ENCODE measurements at regions not wholly inside any gene's neighbourhood (a gene's known extent, or its start where the extent isn't known, plus 50 kb on each side); places are given as distances from the start of the nearest gene placed in this dataset.

DNA sequence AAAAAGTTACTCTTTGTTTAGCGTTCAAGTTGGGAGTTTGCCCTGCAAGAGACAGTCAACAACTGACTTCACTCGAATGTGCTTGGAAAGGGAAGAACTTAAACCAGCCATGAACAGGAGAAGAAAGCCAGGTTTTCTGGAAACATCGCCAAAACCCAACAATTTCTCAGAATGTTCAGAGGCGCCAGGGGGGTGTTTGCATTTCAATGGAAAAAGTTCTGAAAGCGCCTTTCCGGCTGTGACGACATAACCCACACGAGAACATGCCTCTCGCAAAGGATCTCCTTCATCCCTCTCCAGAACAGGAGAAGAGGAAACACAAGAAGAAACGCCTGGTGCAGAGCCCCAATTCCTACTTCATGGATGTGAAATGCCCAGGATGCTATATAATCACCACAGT, 78.1 kb upstream of the ADGRA3 start:
- no peaks in the 10 kb centered on the region for H3K9me3 ChIP-seq
- H3K27me3 ChIP-seq (ENCODE audit: insufficient read depth): no peaks in the 10 kb centered on the region
- H2AFZ ChIP-seq (ENCODE audit: low read depth): no peak overlapping the region
- WGBS (ENCODE audit: low lambda C conversion rate): 66% methylated on average over 9 of the region's 10 CpGs
- ChIA-PET POLR2A (no interaction called here), CTCF (no interaction called here)
- no peaks in the 10 kb centered on the region for H3F3A ChIP-seq (replicated peaks; ENCODE audit: insufficient read depth)
- H3K4me2 ChIP-seq: no peak overlapping the region
- H3K79me2 ChIP-seq (ENCODE audit: insufficient read depth): no peaks in the 10 kb centered on the region
- no peaks in the 10 kb centered on the region for H4K20me1 ChIP-seq (ENCODE audit: insufficient read depth)
- no peak overlapping the region for H3K4me3 ChIP-seq (ENCODE audit: low read depth in 2 of 2, low read length in 1 of 2)
- no peak overlapping the region for H3K9ac ChIP-seq
- no peak overlapping the region for H3K27ac ChIP-seq (ENCODE audit: low read depth in 2 of 2, low read length in 1 of 2)
- TF ChIP-seq RFX5 (IDR thresholded peaks at IDR 0.05; ENCODE audit: low read length) (no peak), POLR2AphosphoS5 (IDR thresholded peaks at IDR 0.05; ENCODE audit: low read depth, low read length) (no peak), RXRA (IDR thresholded peaks at IDR 0.05; ENCODE audit: borderline replicate concordance, low read depth) (no peak)
- H3K36me3 ChIP-seq (replicated peaks in 1 of 2; ENCODE audit: control insufficient read depth in 1 of 2, insufficient read depth in 2 of 2, low read length in 1 of 2): no peaks in the 10 kb centered on the region
- H3K9me2 ChIP-seq: no peaks in the 10 kb centered on the region
- H3K4me1 ChIP-seq (ENCODE audit: control insufficient read depth in 1 of 2, insufficient read depth in 2 of 2, low read depth in 1 of 2, low read length in 1 of 2): peaks cover 0 to 3% of the 10 kb centered on the region in 2 experiments; a peak in 2 of 4 replicates
- no peak for DNase-seq

DNA sequence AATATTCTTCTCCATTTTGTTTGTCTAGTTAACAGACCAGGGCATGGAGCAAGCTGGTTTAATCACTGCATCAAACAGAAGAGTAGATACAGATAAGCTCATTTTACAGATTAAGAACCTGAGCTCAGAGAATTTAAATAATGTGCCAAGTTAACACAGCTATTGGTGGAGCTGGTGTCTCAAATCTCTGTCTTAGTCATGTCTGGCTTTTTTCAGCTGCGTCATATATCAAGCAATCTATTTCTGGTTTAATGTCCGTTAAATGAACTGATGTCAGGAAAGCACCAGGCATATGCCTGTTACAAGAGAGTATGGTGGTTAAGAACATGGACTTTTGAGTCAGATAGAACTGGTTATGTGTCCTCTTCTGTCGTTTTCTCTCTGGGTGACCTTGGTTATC, 79.8 kb upstream of the ADGRA3 start:
- CTCF ChIA-PET: interaction anchor here (1.1 to 1.2 kb wide), 2 partner anchors 12 to 206 kb away, joined by 4 read pairs; no protein-coding TSS in a partner anchor
- Histone ChIP-seq H2AFZ (ENCODE audit: low read depth) (no peak overlapping the region), H3K9ac (no peak overlapping the region), H3F3A (replicated peaks; ENCODE audit: insufficient read depth) (no peaks in the 10 kb centered on the region), H3K79me2 (ENCODE audit: insufficient read depth) (no peaks in the 10 kb centered on the region), H3K9me2 (no peaks in the 10 kb centered on the region), H3K27me3 (ENCODE audit: insufficient read depth) (no peaks in the 10 kb centered on the region), H4K20me1 (ENCODE audit: insufficient read depth) (no peaks in the 10 kb centered on the region), H3K4me3 (ENCODE audit: low read depth in 2 of 2, low read length in 1 of 2) (no peak overlapping the region), H3K27ac (ENCODE audit: low read depth in 2 of 2, low read length in 1 of 2) (no peak overlapping the region), H3K4me2 (no peak overlapping the region), H3K9me3 (no peaks in the 10 kb centered on the region), H3K36me3 (replicated peaks in 1 of 2; ENCODE audit: control insufficient read depth in 1 of 2, insufficient read depth in 2 of 2, low read length in 1 of 2) (no peaks in the 10 kb centered on the region), H3K4me1 (ENCODE audit: control insufficient read depth in 1 of 2, insufficient read depth in 2 of 2, low read depth in 1 of 2, low read length in 1 of 2) (peaks cover 0 to 3% of the 10 kb centered on the region in 2 experiments; a peak in 2 of 4 replicates)
- WGBS (ENCODE audit: low lambda C conversion rate): 3% methylated on average over 3 of the region's 3 CpGs
- POLR2A ChIA-PET: no interaction called here
- peak; percentile 35 for DNase-seq
- TF ChIP-seq NRF1 (IDR thresholded peaks at IDR 0.05; ENCODE audit: low read depth, low read length): no peak
- no peak for TF ChIP-seq USF2 (IDR thresholded peaks at IDR 0.05; ENCODE audit: borderline replicate concordance, low read depth, low read length)
- TF ChIP-seq POLR2AphosphoS5 (IDR thresholded peaks at IDR 0.05; ENCODE audit: low read depth, low read length): no peak
- peak; percentile 11; the same call in 1 of the 2 replicates for TF ChIP-seq TCF12 (IDR thresholded peaks at IDR 0.05)
- peak in 1 of 2 experiments; percentile 31; a peak in 1 of 4 replicates for TF ChIP-seq EP300 (IDR thresholded peaks at IDR 0.05; ENCODE audit: borderline replicate concordance in 1 of 2, low read depth in 1 of 2, low read length in 1 of 2)
- 0 out of 2 replicates have a peak, but pooled peaks have one; percentile 17 for TF ChIP-seq RCOR1 (IDR thresholded peaks at IDR 0.05; ENCODE audit: low read length)
- TF ChIP-seq MXI1 (IDR thresholded peaks at IDR 0.05; ENCODE audit: low read depth, low read length): no peak
- TF ChIP-seq TAF1 (IDR thresholded peaks at IDR 0.05; ENCODE audit: borderline replicate concordance, low read depth, low read length): no peak
- TF ChIP-seq FOSL2 (IDR thresholded peaks at IDR 0.05; ENCODE audit: borderline replicate concordance, low read depth): no peak
- no peak for TF ChIP-seq GABPA (IDR thresholded peaks at IDR 0.05; ENCODE audit: low read depth)
- TF ChIP-seq GATA2 (CRISPR knock-in tag; IDR thresholded peaks at IDR 0.05): peak; percentile 71
- TF ChIP-seq CHD2 (IDR thresholded peaks at IDR 0.05; ENCODE audit: low read length, partially characterized antibody): no peak
